PC-3 (cell line): ENCODE measurements at regions not wholly inside any gene's neighbourhood (a gene's known extent, or its start where the extent isn't known, plus 50 kb on each side); places are given as distances from the start of the nearest gene placed in this dataset.

Experiments
- CTCF ChIP-seq: fragments of 300-600 bp; sonication (generic); conservative IDR thresholded peaks from 2 replicates; pipeline ENCODE4 v1.5.1; 2017; ENCODE audit warnings: antibody characterized with exemption, low read depth, mild to moderate bottlenecking, low read length
- EZH2 ChIP-seq: fragments of 300-600 bp; sonication (generic); IDR thresholded peaks from one replicate; pipeline ENCODE4 v1.6.1; 2017; ENCODE audit warnings: antibody characterized with exemption, mild to moderate bottlenecking, low read length; ENCODE audit not compliant: unreplicated experiment
- EZH2phosphoT487 ChIP-seq: fragments of 300-600 bp; sonication (generic); IDR thresholded peaks from 2 replicates; pipeline ENCODE4 v1.6.1; 2018; ENCODE audit warnings: mild to moderate bottlenecking, antibody characterized with exemption, low read length, borderline replicate concordance

DNA sequence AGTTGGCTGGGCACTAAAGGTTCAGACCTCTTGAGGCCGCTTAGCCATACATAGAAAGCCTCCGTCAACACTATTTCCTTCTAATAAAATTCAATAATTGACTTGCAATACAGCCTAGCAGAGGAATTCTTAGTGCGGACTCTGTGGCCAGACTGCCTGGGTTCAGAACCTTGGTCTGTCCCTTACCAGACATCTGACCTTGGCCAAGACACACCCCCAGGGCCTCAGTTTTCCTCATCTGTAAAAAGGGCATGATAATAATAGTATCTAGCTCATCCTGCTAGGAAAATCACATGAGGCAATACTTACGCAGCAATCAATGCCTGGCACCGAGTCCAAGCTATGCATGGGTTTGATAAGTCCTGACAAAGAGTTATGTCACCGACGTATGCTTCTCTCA lies 148.2 kb upstream of the SOD1 start:
- TF ChIP-seq CTCF (no peak), EZH2phosphoT487 (no peak), EZH2 (no peak)
